ENCODE measurements at regions not wholly inside any gene's neighbourhood (a gene's known extent, or its start where the extent isn't known, plus 50 kb on each side); places are given as distances from the start of the nearest gene placed in this dataset.

DNA sequence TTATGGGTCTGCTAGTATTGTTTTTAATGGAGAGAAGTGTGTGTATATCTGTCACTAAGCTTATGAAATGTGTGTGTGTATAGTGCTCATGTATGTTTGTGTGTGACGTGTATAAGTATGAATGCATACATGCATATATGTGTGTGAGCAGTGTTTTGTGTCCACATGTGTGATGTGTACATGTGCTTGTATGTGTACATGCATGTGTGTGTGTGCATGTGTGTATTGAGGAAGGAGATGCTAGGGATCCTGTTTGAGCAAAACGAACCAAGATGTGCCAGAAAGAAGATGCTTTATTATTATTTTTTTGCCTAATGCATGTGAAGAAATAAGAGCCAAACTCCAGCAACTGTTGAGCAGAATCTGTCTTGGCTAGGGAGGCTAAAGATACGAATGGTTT, 301.3 kb upstream of the SKOR2 start:
- TF ChIP-seq, protein P1, sequence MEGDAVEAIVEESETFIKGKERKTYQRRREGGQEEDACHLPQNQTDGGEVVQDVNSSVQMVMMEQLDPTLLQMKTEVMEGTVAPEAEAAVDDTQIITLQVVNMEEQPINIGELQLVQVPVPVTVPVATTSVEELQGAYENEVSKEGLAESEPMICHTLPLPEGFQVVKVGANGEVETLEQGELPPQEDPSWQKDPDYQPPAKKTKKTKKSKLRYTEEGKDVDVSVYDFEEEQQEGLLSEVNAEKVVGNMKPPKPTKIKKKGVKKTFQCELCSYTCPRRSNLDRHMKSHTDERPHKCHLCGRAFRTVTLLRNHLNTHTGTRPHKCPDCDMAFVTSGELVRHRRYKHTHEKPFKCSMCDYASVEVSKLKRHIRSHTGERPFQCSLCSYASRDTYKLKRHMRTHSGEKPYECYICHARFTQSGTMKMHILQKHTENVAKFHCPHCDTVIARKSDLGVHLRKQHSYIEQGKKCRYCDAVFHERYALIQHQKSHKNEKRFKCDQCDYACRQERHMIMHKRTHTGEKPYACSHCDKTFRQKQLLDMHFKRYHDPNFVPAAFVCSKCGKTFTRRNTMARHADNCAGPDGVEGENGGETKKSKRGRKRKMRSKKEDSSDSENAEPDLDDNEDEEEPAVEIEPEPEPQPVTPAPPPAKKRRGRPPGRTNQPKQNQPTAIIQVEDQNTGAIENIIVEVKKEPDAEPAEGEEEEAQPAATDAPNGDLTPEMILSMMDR (IDR thresholded peaks at IDR 0.05), result no peak
- TF ChIP-seq POLR2AphosphoS5 (IDR thresholded peaks at IDR 0.05; ENCODE audit: insufficient read depth in 1 of 2, low read depth in 1 of 2) (no peak), POLR2A (IDR thresholded peaks at IDR 0.05) (no peak)

Measured in vagina (tissue), 2 donors.